Esophagus muscularis mucosa (tissue), 4 donors: ENCODE measurements at regions not wholly inside any gene's neighbourhood (a gene's known extent, or its start where the extent isn't known, plus 50 kb on each side); places are given as distances from the start of the nearest gene placed in this dataset.

Source experiments
- DNase-seq: peaks from one replicate; pipeline ENCODE4 v3.0.0-alpha.2; 2017; ENCODE audit errors: extremely low spot score
- H3K27ac ChIP-seq, 4 donors: fragments of 200-600 bp; sonication (generic); replicated peaks in 1 of 4; 1 replicate in 3 of 4; 2 replicates in 1 of 4; pipeline ENCODE4 v1.5.1; 2016 to 2019; ENCODE audit warnings: mild to moderate bottlenecking in 1 of 4
- H3K27me3 ChIP-seq, 4 donors: fragments of 200-600 bp; sonication (generic); one replicate each; pipeline versions ENCODE4 v1.5.1 to v1.6.0; 2016 to 2019
- H3K36me3 ChIP-seq, 4 donors: fragments of 200-600 bp; sonication (generic); one replicate each; pipeline ENCODE4 v1.5.1; 2016 to 2019
- H3K4me1 ChIP-seq, 4 donors: fragments of 200-600 bp; sonication (generic); one replicate each; pipeline ENCODE4 v1.5.1; 2016 to 2019
- H3K4me3 ChIP-seq, 4 donors: fragments of 200-600 bp; sonication (generic); 1 replicate in 2 of 4; 2 replicates in 2 of 4; pipeline ENCODE4 v1.5.1; 2016 to 2019; ENCODE audit warnings: mild to moderate bottlenecking in 4 of 4, moderate library complexity in 1 of 4
- H3K9me3 ChIP-seq, 4 donors: fragments of 200-600 bp; sonication (generic); 1 replicate in 3 of 4; 2 replicates in 1 of 4; pipeline ENCODE4 v1.5.1; 2016 to 2019
- EP300 ChIP-seq: sonication (generic); formaldehyde crosslinking; IDR thresholded peaks from one replicate; pipeline ENCODE4 v1.6.1; 2017; ENCODE audit warnings: antibody characterized with exemption
- POLR2A ChIP-seq: fragments of 450-650 bp; IDR thresholded peaks from one replicate; pipeline ENCODE4 v1.6.1; 2017; ENCODE audit warnings: antibody characterized with exemption, moderate library complexity, mild to moderate bottlenecking, low read depth
- POLR2AphosphoS5 ChIP-seq, 2 donors: sonication (generic); formaldehyde crosslinking; IDR thresholded peaks; one replicate each; pipeline ENCODE4 v1.6.1; 2017; ENCODE audit warnings: antibody characterized with exemption in 2 of 2
- WGBS: methylation state at CpG from one replicate; pipeline ENCODE4 v1.1.5; 2018; 5-methylcytosine and 5-hydroxymethylcytosine counted together
- intact Hi-C: fragments of 100-400 bp; cut with DNase I; formaldehyde crosslinking; loops from one replicate; pipeline ENCODE4 v1.15.1; 2023
- TF ChIP-seq, protein P1 (sequence below), 3 experiments: fragments of 200-600 bp in 2 of 3; fragments of 450-650 bp in 1 of 3; sonication (generic) in 2 of 3; IDR thresholded peaks; one replicate each; pipeline ENCODE4 v1.5.1; 2017 to 2019; ENCODE audit warnings: antibody characterized with exemption in 3 of 3, mild to moderate bottlenecking in 2 of 3, moderate library complexity in 1 of 3

DNA sequence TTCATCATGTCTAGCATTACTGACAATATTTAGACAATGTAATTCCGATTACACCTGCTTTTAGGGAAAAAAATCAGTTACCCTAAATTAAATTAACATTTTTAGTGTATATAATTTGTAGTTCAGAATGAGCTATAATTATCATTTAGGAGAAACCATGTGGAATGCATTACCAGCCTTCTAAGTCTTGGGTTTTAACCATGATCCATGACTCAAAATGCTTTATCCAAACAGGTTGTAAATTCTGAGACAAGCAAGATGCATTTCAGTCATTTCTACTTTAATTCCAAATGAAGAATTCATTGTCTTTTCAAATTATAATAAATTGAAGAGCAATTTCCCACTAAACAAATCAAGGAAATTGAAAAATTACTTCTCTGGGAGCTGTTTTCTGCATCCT, 243.7 kb upstream of the LRIG1 start:
- Histone ChIP-seq H3K27ac (no peak overlapping the region), H3K27me3 (no peaks in the 10 kb centered on the region), H3K4me1 (peaks cover 0 to 21% (median 13%) of the 10 kb centered on the region in 4 donors), H3K36me3 (no peaks in the 10 kb centered on the region), H3K4me3 (no peak overlapping the region), H3K9me3 (no peaks in the 10 kb centered on the region)
- WGBS, result 80% methylated on average over 1 of the region's 1 CpG
- no peak for DNase-seq
- intact Hi-C loops, result no loop called here
- TF ChIP-seq EP300, result no peak
- TF ChIP-seq, protein P1, sequence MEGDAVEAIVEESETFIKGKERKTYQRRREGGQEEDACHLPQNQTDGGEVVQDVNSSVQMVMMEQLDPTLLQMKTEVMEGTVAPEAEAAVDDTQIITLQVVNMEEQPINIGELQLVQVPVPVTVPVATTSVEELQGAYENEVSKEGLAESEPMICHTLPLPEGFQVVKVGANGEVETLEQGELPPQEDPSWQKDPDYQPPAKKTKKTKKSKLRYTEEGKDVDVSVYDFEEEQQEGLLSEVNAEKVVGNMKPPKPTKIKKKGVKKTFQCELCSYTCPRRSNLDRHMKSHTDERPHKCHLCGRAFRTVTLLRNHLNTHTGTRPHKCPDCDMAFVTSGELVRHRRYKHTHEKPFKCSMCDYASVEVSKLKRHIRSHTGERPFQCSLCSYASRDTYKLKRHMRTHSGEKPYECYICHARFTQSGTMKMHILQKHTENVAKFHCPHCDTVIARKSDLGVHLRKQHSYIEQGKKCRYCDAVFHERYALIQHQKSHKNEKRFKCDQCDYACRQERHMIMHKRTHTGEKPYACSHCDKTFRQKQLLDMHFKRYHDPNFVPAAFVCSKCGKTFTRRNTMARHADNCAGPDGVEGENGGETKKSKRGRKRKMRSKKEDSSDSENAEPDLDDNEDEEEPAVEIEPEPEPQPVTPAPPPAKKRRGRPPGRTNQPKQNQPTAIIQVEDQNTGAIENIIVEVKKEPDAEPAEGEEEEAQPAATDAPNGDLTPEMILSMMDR (IDR thresholded peaks at IDR 0.05), result no peak

DNA sequence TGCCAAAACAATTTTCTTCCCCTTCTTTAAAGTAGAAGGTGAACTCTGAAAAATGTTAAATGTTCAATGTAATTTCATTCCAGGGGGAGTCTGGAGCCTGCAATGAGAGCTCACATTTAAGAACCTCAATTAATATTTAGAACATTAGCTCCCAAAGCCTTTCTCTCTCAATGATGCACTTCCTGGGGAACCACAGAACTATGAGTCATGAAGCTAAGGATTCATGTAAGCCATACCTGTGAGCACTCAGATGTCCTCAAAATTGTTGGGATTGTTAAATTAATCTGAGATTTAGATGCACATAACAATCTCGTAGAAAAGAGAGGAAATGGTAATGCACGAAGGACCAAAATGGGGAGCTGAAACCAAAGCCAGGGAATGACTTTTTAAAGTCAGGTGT, 244.2 kb upstream of the LRIG1 start:
- Histone ChIP-seq H3K4me3 (no peak overlapping the region), H3K27ac (no peak overlapping the region), H3K4me1 (peaks cover 0 to 21% (median 13%) of the 10 kb centered on the region in 4 donors), H3K27me3 (no peaks in the 10 kb centered on the region), H3K9me3 (no peaks in the 10 kb centered on the region), H3K36me3 (no peaks in the 10 kb centered on the region)
- 96% methylated on average over 2 of the region's 2 CpGs for WGBS
- intact Hi-C loops, result no loop called here
- TF ChIP-seq, protein P1 (IDR thresholded peaks at IDR 0.05), result no peak
- DNase-seq, result no peak

DNA sequence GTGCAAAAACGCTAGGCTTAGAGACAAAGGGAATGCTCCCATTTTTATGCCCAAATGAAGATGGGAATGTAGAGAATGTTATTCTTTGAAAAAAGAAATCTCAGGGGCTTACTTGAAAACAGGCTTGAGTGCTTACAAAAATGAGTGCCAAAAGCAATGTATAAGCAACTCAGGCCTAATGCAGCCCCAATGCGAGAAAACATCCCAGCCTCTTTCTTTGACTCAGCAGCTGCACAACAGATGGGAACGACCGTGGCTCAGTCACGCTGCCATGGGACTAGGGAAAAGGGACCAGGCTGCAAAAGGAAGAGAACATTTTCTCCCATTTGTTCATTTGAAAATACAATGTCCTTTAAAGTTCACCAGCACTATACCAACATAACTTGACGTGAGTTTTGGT, 246.4 kb upstream of the LRIG1 start:
- WGBS, result 74% methylated on average over 6 of the region's 6 CpGs
- Histone ChIP-seq H3K4me1 (peaks cover 0 to 28% (median 24%) of the 10 kb centered on the region in 4 donors), H3K27ac (no peak overlapping the region), H3K27me3 (no peaks in the 10 kb centered on the region), H3K9me3 (no peaks in the 10 kb centered on the region), H3K4me3 (no peak overlapping the region), H3K36me3 (no peaks in the 10 kb centered on the region)
- intact Hi-C loops, result no loop called here
- no peak for DNase-seq
- TF ChIP-seq POLR2A, result no peak
- TF ChIP-seq, protein P1 (IDR thresholded peaks at IDR 0.05), result no peak
- TF ChIP-seq EP300, result no peak
- TF ChIP-seq POLR2AphosphoS5 (IDR thresholded peaks at IDR 0.05), result no peak

DNA sequence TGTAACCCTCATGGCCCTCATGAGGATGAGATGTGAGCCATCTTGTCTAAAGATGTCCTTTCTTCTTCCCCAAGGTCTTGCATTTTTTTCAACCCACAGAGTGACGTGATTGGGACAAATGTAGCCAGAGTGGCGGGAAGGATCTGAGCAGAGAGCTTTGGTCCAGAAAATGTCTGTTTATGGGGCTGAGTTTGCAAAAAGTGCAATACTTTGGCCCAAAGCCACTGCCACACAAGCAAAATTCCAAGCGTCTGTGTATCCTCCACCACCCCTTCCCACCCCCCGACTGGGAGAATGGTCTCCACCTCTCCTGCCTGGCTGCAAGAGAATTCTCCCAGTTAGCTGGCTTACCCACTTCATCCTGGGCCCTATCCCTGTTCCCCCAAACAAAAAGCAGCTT, 246.9 kb upstream of the LRIG1 start:
- H3K36me3 ChIP-seq, result no peaks in the 10 kb centered on the region
- no peaks in the 10 kb centered on the region for H3K9me3 ChIP-seq
- H3K27me3 ChIP-seq, result no peaks in the 10 kb centered on the region
- H3K4me3 ChIP-seq, result no peak overlapping the region
- H3K27ac ChIP-seq, result no peak overlapping the region
- TF ChIP-seq, protein P1 (IDR thresholded peaks at IDR 0.05), result no peak
- TF ChIP-seq POLR2A, result no peak
- TF ChIP-seq EP300, result no peak
- no peak for TF ChIP-seq POLR2AphosphoS5 (IDR thresholded peaks at IDR 0.05)
- intact Hi-C loops, result no loop called here
- H3K4me1 ChIP-seq, result peaks cover 0 to 28% (median 24%) of the 10 kb centered on the region in 4 donors
- WGBS, result 75% methylated on average over 4 of the region's 4 CpGs
- DNase-seq, result no peak

DNA sequence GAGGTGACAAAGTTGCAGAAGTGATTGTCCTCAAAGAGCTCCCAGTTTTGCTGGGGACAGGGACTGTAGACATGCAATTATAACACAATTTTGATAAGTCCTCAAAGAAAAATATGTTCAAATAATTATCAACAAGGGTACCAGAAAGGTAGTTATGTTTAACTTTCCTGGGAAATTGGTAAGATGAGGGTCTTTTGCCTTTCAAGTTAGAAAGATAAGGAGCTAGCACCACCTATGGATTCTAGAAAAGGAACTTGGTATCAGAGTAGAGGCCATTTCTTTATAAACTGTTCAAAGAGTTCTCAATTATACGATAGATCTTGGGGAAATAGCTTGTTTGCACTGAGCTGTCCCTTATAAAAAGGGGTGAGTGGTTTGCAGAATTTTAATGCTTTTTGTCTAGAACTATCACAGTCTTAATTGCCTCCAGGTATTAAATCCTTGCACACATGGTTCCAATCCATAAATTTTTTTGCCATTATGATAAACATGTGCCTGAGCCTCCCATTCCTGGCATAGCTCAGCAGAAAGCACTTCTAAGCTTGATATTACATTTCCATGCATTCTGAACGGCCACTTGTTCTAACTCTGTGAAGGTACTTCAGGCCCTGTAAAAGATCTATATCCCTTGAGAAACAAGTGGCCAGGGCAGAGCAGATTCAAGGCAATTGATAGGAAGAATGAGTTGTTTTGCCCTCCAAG, 247.5 kb upstream of the LRIG1 start:
- no peak overlapping the region for H3K4me3 ChIP-seq
- no peaks in the 10 kb centered on the region for H3K9me3 ChIP-seq
- peaks cover 0 to 31% (median 25%) of the 10 kb centered on the region in 4 donors for H3K4me1 ChIP-seq
- H3K36me3 ChIP-seq, result no peaks in the 10 kb centered on the region
- TF ChIP-seq EP300, result no peak
- TF ChIP-seq, protein P1 (IDR thresholded peaks at IDR 0.05), result no peak
- TF ChIP-seq POLR2AphosphoS5 (IDR thresholded peaks at IDR 0.05), result no peak
- TF ChIP-seq POLR2A, result no peak
- no peaks in the 10 kb centered on the region for H3K27me3 ChIP-seq
- intact Hi-C loops, result no loop called here
- DNase-seq, result no peak
- H3K27ac ChIP-seq, result peak overlapping the region in 1 of 4 donors; percentile 6
- WGBS, result 63% methylated on average over 2 of the region's 2 CpGs
